Right lobe of liver (tissue), 4 donors: ENCODE measurements at regions not wholly inside any gene's neighbourhood (a gene's known extent, or its start where the extent isn't known, plus 50 kb on each side); places are given as distances from the start of the nearest gene placed in this dataset.

ENCODE experiments used
- CTCF ChIP-seq, 4 donors: fragments of 200-600 bp in 3 of 4; fragments of 450-650 bp in 1 of 4; IDR thresholded peaks; one replicate each; pipeline versions ENCODE4 v1.5.1 to v1.8.0; 2016 to 2022; ENCODE audit warnings: antibody characterized with exemption in 4 of 4, mild to moderate bottlenecking in 2 of 4
- POLR2A ChIP-seq: fragments of 450-650 bp; IDR thresholded peaks from one replicate; pipeline ENCODE4 v1.6.1; 2017; ENCODE audit warnings: antibody characterized with exemption, mild to moderate bottlenecking
- donor health status: DM: no; HTN: no; CAD: no.
- donor health status: DM: no; HTN: no; CAD: no.
- donor health status: DM: no; HTN: yes; CAD: no.

- TF ChIP-seq CTCF (IDR thresholded peaks at IDR 0.05) (no peak), POLR2A (no peak)
Observed at GRCh38 chr5:87784311-87784710, 371.6 kb upstream of the CCNH start.
